ENCODE measurements at regions not wholly inside any gene's neighbourhood (a gene's known extent, or its start where the extent isn't known, plus 50 kb on each side); places are given as distances from the start of the nearest gene placed in this dataset.

DNA sequence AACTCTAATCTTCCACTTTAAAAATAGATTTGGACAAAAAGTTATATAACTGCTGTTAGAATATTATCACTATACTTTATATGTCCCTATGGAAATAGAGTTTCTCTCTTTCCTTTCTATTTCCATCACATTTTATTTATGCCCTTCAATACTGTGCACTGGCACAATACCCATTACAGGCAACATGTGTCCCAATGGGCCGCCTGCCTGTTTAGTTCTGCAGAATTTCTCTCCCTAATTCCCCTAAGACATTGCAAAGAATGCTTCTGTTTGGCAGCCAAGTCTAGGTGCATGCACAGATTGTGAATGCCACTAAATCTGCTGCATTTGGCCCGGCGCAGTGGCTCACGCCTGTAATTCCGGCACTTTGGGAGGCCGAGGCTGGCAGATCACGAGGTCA is 520.4 kb upstream of the FLRT2 start:
- H3K36me3 ChIP-seq (ENCODE audit: insufficient read depth), result no peaks in the 10 kb centered on the region
- no peaks in the 10 kb centered on the region for H4K20me1 ChIP-seq (replicated peaks; ENCODE audit: insufficient read depth)
- no peak overlapping the region for H3K27ac Mint-ChIP-seq
- H3K4me3 ChIP-seq, result no peak overlapping the region
- no peak overlapping the region for H2AFZ ChIP-seq
- ATAC-seq (no peak), DNase-seq (ENCODE audit: low spot score) (no peak)
- no peak overlapping the region for H3K27ac ChIP-seq (ENCODE audit: low read depth)
- H3K9me3 Mint-ChIP-seq, result no peaks in the 10 kb centered on the region; the same call in 2 of the 3 replicates
- H3K79me2 ChIP-seq (replicated peaks; ENCODE audit: insufficient read depth), result no peaks in the 10 kb centered on the region
- H3K4me2 ChIP-seq, result no peak overlapping the region
- H3K27me3 ChIP-seq (ENCODE audit: insufficient read depth), result no peaks in the 10 kb centered on the region
- no peaks in the 10 kb centered on the region for H3K4me1 Mint-ChIP-seq
- H3K4me1 ChIP-seq (ENCODE audit: insufficient read depth), result no peaks in the 10 kb centered on the region
- no peaks in the 10 kb centered on the region for H3K27me3 Mint-ChIP-seq (ENCODE audit: insufficient read depth, low read depth, poor library complexity)
- no peak for TF ChIP-seq NANOG (IDR thresholded peaks at IDR 0.05; ENCODE audit: borderline replicate concordance)
- TF ChIP-seq, protein P1, sequence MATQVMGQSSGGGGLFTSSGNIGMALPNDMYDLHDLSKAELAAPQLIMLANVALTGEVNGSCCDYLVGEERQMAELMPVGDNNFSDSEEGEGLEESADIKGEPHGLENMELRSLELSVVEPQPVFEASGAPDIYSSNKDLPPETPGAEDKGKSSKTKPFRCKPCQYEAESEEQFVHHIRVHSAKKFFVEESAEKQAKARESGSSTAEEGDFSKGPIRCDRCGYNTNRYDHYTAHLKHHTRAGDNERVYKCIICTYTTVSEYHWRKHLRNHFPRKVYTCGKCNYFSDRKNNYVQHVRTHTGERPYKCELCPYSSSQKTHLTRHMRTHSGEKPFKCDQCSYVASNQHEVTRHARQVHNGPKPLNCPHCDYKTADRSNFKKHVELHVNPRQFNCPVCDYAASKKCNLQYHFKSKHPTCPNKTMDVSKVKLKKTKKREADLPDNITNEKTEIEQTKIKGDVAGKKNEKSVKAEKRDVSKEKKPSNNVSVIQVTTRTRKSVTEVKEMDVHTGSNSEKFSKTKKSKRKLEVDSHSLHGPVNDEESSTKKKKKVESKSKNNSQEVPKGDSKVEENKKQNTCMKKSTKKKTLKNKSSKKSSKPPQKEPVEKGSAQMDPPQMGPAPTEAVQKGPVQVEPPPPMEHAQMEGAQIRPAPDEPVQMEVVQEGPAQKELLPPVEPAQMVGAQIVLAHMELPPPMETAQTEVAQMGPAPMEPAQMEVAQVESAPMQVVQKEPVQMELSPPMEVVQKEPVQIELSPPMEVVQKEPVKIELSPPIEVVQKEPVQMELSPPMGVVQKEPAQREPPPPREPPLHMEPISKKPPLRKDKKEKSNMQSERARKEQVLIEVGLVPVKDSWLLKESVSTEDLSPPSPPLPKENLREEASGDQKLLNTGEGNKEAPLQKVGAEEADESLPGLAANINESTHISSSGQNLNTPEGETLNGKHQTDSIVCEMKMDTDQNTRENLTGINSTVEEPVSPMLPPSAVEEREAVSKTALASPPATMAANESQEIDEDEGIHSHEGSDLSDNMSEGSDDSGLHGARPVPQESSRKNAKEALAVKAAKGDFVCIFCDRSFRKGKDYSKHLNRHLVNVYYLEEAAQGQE (IDR thresholded peaks at IDR 0.05; ENCODE audit: unreplicated experiment), result no peak
- TF ChIP-seq, protein P2, sequence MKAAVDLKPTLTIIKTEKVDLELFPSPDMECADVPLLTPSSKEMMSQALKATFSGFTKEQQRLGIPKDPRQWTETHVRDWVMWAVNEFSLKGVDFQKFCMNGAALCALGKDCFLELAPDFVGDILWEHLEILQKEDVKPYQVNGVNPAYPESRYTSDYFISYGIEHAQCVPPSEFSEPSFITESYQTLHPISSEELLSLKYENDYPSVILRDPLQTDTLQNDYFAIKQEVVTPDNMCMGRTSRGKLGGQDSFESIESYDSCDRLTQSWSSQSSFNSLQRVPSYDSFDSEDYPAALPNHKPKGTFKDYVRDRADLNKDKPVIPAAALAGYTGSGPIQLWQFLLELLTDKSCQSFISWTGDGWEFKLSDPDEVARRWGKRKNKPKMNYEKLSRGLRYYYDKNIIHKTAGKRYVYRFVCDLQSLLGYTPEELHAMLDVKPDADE (IDR thresholded peaks at IDR 0.05), result no peak
- no peak for TF ChIP-seq ZNF114 (CRISPR knock-in tag; IDR thresholded peaks at IDR 0.05)
- no peak for TF ChIP-seq STAT1 (IDR thresholded peaks at IDR 0.05; ENCODE audit: unreplicated experiment)
- TF ChIP-seq, protein P3, sequence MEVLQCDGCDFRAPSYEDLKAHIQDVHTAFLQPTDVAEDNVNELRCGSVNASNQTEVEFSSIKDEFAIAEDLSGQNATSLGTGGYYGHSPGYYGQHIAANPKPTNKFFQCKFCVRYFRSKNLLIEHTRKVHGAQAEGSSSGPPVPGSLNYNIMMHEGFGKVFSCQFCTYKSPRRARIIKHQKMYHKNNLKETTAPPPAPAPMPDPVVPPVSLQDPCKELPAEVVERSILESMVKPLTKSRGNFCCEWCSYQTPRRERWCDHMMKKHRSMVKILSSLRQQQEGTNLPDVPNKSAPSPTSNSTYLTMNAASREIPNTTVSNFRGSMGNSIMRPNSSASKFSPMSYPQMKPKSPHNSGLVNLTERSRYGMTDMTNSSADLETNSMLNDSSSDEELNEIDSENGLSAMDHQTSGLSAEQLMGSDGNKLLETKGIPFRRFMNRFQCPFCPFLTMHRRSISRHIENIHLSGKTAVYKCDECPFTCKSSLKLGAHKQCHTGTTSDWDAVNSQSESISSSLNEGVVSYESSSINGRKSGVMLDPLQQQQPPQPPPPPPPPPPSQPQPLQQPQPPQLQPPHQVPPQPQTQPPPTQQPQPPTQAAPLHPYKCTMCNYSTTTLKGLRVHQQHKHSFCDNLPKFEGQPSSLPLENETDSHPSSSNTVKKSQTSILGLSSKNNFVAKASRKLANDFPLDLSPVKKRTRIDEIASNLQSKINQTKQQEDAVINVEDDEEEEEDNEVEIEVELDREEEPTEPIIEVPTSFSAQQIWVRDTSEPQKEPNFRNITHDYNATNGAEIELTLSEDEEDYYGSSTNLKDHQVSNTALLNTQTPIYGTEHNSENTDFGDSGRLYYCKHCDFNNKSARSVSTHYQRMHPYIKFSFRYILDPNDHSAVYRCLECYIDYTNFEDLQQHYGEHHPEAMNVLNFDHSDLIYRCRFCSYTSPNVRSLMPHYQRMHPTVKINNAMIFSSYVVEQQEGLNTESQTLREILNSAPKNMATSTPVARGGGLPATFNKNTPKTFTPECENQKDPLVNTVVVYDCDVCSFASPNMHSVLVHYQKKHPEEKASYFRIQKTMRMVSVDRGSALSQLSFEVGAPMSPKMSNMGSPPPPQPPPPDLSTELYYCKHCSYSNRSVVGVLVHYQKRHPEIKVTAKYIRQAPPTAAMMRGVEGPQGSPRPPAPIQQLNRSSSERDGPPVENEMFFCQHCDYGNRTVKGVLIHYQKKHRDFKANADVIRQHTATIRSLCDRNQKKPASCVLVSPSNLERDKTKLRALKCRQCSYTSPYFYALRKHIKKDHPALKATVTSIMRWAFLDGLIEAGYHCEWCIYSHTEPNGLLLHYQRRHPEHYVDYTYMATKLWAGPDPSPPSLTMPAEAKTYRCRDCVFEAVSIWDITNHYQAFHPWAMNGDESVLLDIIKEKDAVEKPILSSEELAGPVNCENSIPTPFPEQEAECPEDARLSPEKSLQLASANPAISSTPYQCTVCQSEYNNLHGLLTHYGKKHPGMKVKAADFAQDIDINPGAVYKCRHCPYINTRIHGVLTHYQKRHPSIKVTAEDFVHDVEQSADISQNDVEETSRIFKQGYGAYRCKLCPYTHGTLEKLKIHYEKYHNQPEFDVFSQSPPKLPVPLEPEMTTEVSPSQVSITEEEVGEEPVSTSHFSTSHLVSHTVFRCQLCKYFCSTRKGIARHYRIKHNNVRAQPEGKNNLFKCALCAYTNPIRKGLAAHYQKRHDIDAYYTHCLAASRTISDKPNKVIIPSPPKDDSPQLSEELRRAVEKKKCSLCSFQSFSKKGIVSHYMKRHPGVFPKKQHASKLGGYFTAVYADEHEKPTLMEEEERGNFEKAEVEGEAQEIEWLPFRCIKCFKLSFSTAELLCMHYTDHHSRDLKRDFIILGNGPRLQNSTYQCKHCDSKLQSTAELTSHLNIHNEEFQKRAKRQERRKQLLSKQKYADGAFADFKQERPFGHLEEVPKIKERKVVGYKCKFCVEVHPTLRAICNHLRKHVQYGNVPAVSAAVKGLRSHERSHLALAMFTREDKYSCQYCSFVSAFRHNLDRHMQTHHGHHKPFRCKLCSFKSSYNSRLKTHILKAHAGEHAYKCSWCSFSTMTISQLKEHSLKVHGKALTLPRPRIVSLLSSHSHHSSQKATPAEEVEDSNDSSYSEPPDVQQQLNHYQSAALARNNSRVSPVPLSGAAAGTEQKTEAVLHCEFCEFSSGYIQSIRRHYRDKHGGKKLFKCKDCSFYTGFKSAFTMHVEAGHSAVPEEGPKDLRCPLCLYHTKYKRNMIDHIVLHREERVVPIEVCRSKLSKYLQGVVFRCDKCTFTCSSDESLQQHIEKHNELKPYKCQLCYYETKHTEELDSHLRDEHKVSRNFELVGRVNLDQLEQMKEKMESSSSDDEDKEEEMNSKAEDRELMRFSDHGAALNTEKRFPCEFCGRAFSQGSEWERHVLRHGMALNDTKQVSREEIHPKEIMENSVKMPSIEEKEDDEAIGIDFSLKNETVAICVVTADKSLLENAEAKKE (CRISPR knock-in tag; IDR thresholded peaks at IDR 0.05), result no peak
- no peak for TF ChIP-seq CREB1 (CRISPR knock-in tag; IDR thresholded peaks at IDR 0.05; ENCODE audit: low read depth)
- no peak overlapping the region for H3K4me3 Mint-ChIP-seq
- H3K36me3 Mint-ChIP-seq (ENCODE audit: low read depth), result no peaks in the 10 kb centered on the region
- H3K9me2 ChIP-seq (ENCODE audit: insufficient read depth), result 0 out of 2 replicates have a peak, but pooled peaks cover 3% of the 10 kb centered on the region
- no peaks in the 10 kb centered on the region for H3F3A ChIP-seq (replicated peaks; ENCODE audit: low read depth)

Data from GM23338 (cell line).